Prostate gland (tissue), 2 donors: ENCODE measurements at regions not wholly inside any gene's neighbourhood (a gene's known extent, or its start where the extent isn't known, plus 50 kb on each side); places are given as distances from the start of the nearest gene placed in this dataset.

Experiments
- CTCF ChIP-seq, 4 experiments: fragments of 200-600 bp in 2 of 4; fragments of 450-650 bp in 2 of 4; sonication (generic) in 2 of 4; IDR thresholded peaks; 1 replicate in 3 of 4; 2 replicates in 1 of 4; pipeline ENCODE4 v1.5.1; 2016 to 2019; ENCODE audit warnings: antibody characterized with exemption in 4 of 4, mild to moderate bottlenecking in 2 of 4, moderate library complexity in 2 of 4
- POLR2A ChIP-seq: fragments of 450-650 bp; IDR thresholded peaks from one replicate; pipeline ENCODE4 v1.6.1; 2016; ENCODE audit warnings: antibody characterized with exemption, mild to moderate bottlenecking

GRCh38 chr11:133582326-133582725 is 50.0 kb upstream of the OPCML start:
- TF ChIP-seq CTCF (IDR thresholded peaks at IDR 0.05) (no peak), POLR2A (no peak)
